C4-2B (cell line): ENCODE measurements at regions not wholly inside any gene's neighbourhood (a gene's known extent, or its start where the extent isn't known, plus 50 kb on each side); places are given as distances from the start of the nearest gene placed in this dataset.

Source experiments
- H3K27ac ChIP-seq: fragments of 450-650 bp; 2 replicates; pipeline ENCODE4 v1.5.1; 2017
- CTCF ChIP-seq: fragments of 450-650 bp; conservative IDR thresholded peaks from 2 replicates; pipeline ENCODE4 v1.5.1; 2017; ENCODE audit warnings: mild to moderate bottlenecking
- ZFX ChIP-seq: fragments of 450-650 bp; IDR thresholded peaks from 2 replicates; pipeline ENCODE4 v1.6.1; 2017

- TF ChIP-seq CTCF (no peak), ZFX (no peak)
- no peak overlapping the region for H3K27ac ChIP-seq
These were observed 122.0 kb upstream of the EGLN3 start for GRCh38 chr14:34072921-34073320.

GRCh38 chr14:34072401-34072800, 121.5 kb upstream of the EGLN3 start:
- H3K27ac ChIP-seq: no peak overlapping the region

GRCh38 chr14:34070917-34071407, 120.1 kb upstream of the EGLN3 start:
- no peak overlapping the region for H3K27ac ChIP-seq
- TF ChIP-seq CTCF (no peak), ZFX (no peak)

More at GRCh38 chr14:34072401-34072800, 121.5 kb upstream of the EGLN3 start:
- TF ChIP-seq CTCF: no peak
- TF ChIP-seq ZFX: no peak

- TF ChIP-seq ZFX (no peak), CTCF (no peak)
- no peak overlapping the region for H3K27ac ChIP-seq
These were observed 119.1 kb upstream of the EGLN3 start for GRCh38 chr14:34069854-34070582.

GRCh38 chr14:34067587-34067986, 116.7 kb upstream of the EGLN3 start:
- no peak for TF ChIP-seq CTCF
- TF ChIP-seq ZFX: no peak

GRCh38 chr14:34065690-34066391, 115.0 kb upstream of the EGLN3 start:
- TF ChIP-seq CTCF: no peak
- no peak for TF ChIP-seq ZFX
- no peak overlapping the region for H3K27ac ChIP-seq

More at GRCh38 chr14:34067587-34067986, 116.7 kb upstream of the EGLN3 start:
- no peak overlapping the region for H3K27ac ChIP-seq

GRCh38 chr14:34065236-34065635, 114.4 kb upstream of the EGLN3 start:
- no peak for TF ChIP-seq CTCF
- no peak for TF ChIP-seq ZFX
- H3K27ac ChIP-seq: no peak overlapping the region
